ENCODE measurements at regions not wholly inside any gene's neighbourhood (a gene's known extent, or its start where the extent isn't known, plus 50 kb on each side); places are given as distances from the start of the nearest gene placed in this dataset.
"Not testable (repeated sequence)": the region's sequence is repeated elsewhere in the genome, so short reads cannot be mapped to it uniquely, and the experiment has no call there.

GRCh38 chr9:126190994-126191393, 135.6 kb upstream of the MVB12B start:
- DNase-seq, result not testable (repeated sequence)

DNA sequence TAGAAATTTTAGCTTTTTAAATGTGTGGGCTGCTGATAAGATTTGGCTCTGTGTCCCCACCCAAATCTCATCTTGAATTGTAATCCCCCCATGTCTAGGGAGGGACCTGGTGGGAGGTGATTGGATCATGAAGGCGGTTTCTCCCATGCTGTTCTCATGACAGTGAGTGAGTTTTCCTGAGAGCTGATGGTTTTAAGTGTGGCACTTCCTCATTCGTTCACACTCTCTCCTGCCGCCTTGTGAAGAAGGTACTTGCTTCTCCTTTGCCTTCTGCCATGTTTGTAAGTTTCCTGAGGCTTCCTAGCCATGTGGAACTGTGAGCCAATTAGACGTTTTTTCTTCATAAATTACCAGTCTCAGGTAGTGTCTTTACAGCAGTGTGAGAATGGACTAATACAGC, 127.8 kb upstream of the MVB12B start:
- no peak for DNase-seq

DNA sequence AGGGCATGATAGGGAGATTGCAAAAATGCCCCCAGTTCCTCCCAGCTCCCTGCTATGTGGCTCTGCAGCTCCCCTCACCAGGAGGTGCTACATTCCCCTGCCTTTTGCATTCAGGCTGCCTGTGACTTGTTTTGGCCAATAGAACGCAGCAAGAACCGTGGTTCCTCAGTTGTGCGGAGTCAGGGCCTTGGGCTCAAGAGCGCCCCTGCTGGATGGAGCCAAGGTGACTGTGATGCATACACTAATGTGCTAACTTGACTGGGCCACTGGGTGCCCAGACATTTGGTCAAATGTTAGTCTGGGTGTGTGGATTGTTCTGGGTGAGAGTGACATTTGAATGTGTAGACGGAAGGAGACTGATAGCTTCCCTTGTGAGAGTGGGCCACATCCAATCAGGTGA, 123.3 kb upstream of the MVB12B start:
- DNase-seq, result no peak

DNA sequence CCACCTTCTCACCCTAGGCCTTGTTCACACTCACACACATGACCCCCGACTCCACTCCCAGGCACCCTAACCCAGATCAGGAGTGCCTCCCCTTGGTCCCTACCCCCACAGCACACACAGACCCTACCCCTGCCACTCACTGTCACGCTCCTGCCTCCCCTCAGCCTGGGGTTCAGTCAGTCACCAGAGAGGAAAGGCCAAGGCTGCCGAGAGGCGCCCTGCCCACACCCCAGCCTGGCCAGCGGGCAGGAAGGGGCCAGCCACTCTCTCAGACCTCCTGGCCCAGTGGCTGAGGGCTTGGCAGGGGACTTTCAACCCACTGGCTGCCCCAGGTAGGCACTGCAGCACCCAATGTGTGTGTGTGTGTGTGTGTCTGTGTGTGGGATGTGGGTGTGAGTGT, 122.4 kb upstream of the MVB12B start:
- DNase-seq, result no peak

GRCh38 chr9:126204708-126205225, 121.9 kb upstream of the MVB12B start:
- no peak for DNase-seq

DNA sequence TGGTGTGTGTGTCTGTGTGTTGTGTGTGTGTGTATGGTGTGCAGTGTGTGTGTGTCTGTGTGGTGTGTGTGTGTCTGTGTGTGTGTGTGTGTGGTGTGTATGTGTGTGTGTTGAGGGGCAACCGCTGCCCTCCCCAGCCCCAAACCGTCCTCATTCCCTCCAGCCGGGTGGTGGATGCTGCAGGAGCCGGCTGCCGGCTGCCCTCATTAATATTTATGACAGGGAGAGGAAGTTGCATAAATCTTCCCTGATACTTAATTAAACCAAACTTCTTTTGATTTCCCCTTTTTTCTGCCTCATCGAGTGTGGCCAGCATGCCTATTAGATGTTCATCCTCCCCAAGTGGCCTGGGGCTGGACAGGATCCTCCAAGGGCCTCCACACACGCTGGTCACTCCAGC, 121.4 kb upstream of the MVB12B start:
- no peak for DNase-seq

DNA sequence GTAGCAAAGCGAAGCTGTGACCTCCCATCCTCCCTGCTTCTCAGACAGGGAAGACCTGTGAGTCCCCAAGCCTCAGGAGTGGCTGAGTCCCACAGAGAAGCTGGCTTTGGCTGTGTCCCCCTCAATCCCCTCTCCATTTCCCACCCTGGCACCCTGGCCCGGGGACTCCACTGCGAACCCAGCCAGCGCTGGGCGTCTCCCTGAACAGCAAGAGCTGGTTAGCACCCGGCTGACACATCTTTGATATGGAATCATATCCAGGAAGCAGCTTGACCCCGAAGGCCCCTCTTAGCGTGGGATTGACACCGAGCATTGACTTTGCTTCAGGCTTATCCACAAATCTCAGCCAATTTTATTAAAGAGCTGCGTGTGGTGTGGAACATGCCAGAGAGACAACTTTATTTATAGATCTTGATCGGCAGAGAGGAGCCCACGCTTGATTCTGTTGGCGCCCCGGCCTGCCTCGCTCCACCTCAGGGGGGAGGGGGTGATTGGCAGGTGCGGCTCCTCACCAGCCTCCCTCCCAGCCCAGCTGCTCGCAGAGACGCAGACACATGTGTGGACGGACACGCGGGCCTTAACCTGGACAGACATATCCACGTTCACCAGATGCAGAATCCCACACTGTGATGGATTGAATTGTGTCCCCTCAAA, 120.7 kb upstream of the MVB12B start:
- no peak for DNase-seq

DNA sequence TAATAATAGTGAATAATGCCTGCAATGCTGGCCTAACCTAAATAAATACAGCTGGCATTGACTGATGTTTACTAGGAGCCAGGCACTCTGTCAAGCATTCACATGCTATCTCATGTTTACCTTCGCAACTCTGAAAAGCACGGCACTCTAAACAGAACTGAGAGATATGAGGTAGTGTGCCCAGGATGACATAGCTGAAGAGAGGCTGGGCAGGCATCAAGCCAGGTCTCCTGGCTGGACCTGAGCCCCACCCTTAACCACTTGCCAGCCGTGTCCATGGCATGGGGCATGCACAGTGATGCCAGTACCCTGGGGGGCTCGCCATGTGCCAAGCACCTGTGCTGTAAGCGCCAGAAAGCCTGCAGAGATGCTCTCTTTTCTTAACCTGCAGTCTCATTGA, 119.4 kb upstream of the MVB12B start:
- DNase-seq, result no peak

DNA sequence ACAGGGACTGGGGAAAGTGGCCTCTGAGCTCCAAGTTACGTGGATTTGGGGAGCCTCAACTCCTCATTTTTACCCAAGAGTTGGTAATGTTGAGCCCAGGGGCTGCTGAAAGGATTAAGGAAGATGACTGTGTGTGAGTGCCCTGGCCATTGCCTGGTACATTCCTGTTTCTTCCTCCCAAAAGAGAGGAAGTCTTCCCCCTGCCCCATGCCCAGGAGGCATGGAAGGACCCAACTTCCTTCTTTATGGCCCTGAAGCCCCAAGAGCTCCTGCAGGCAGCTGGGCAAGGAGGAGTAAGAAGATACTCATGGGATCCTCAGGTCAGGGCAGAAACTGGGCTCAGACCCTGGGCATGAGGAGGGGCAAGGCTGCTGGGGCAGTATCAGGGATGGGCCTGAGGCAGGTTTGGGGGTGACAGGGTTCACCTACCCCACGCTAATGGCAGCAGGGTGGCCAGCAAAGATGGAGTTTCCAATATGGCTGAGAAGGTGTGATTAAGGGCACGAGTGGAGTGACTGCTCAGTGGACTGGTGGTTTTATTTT, 118.3 kb upstream of the MVB12B start:
- no peak for DNase-seq

GRCh38 chr9:126211441-126212074, 115.1 kb upstream of the MVB12B start:
- no peak for DNase-seq

DNA sequence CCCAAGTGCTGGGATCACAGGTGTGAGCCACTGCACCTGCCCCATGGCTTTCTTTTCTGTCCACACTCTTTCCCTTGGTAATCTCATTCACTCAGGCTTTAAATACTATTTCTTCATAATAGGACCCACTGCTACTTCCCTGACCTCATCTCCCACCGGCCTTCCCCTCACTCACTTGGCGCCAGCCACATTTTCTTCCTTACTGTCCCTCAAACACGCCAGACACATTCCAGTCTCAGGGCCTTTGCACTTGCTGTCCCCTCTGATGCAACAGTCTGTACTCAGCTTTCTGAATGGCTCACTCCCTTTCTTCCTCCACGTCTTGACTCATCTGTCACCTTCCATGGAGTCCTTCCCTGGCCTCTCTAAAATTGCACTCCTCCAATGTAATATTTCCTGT, 111.1 kb upstream of the MVB12B start:
- no peak for DNase-seq

DNA sequence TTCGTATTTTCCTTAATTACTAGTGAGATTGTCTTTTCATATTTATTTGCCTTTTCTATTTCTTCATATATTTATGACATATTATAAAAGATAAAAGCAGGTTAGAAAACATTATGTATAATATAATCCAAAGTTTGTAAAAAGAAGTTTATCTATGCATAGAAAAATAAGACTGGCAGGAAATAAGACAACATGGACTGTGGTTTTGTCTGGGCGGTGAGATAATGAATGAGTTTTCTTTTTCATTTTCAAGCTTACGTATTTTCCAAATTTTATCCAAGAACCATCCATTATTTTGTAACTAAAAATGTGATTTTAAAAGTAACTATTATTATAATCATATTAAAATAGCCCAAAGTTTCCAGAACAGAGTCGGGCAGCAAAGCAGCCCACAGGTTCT, 109.8 kb upstream of the MVB12B start:
- no peak for DNase-seq

DNA sequence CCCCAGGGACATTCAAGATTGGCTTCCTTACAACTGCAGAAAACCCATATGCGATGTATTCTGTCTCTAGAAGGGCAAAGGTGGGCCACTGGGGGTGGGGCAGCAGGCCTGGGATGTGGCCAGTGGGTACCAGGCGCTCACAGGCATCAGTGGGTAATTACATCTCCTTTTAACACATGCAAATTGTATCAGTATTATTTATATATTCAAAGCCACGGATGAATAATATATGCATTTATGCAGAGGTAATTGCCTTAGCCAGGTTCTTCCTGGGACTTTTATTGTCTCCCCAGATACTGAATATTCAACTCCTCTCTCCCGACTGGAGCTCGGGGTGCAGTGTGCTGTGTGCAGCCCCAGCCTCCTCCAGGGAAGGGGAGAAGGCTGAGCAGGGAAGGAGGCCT, 109.4 kb upstream of the MVB12B start:
- DNase-seq, result no peak

GRCh38 chr9:126217797-126218196, 108.8 kb upstream of the MVB12B start:
- DNase-seq, result no peak

DNA sequence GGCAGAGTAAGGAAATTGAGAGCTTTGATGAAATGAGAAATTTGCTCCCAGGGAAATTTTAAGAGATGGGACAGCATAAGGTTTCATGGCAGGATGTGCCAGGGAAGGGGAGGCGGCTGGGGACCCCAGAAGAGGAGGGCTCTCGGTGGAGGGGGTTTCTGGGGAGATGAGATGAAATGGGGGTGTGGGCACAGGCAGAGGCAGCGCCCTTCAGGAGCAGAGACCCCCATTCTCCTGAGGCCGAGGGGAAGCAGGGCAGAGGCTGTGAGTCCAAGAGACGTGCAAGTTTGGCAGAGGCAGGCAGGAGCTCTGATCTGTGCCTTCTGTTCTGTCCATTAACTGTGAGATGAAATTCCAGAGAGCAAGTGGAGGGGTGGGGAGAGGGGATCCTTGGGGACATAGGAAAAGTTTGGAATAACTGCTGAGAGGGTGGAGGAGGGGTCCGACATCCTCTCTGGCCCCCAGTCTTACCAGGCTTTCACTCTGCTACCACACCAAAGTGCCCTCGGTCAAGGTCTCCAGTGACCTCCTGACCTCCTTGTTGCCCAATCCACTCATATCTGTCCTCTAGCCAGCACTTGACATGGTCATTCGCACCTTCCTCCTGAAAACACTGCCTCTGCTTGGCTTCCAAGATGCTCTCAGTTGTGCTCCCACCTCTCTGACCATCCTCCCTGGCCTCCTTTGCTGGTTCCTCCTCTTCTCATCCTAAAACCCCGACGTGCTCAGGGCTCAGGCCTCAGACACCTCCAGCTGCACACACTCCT, 108.1 kb upstream of the MVB12B start:
- no peak for DNase-seq

- DNase-seq, result no peak
These were observed 107.5 kb upstream of the MVB12B start for GRCh38 chr9:126219166-126219565.

- DNase-seq, result no peak
These were observed 107.0 kb upstream of the MVB12B start for GRCh38 chr9:126219648-126220063.

- DNase-seq, result no peak
These were observed 105.1 kb upstream of the MVB12B start for GRCh38 chr9:126221480-126221879.

- no peak for DNase-seq
These were observed 104.2 kb upstream of the MVB12B start for GRCh38 chr9:126222363-126222834.

- DNase-seq, result no peak
These were observed 103.7 kb upstream of the MVB12B start for GRCh38 chr9:126222835-126223431.

- DNase-seq, result no peak
These were observed 102.7 kb upstream of the MVB12B start for GRCh38 chr9:126223798-126224531.

All from NCI-H1436 (cell line).